GM10248 (cell line): ENCODE measurements at regions not wholly inside any gene's neighbourhood (a gene's known extent, or its start where the extent isn't known, plus 50 kb on each side); places are given as distances from the start of the nearest gene placed in this dataset.

Experiments used
- CTCF ChIA-PET: fragments of 300-600 bp; sonication (Branson Sonifier 250); formaldehyde crosslinking; extraction: SDS; loops from one replicate; lab custom pipeline; 2021; ENCODE audit warnings: antibody characterized with exemption; lab: Yijun Ruan, JAX
- POLR2A ChIA-PET: fragments of 350-650 bp; sonication (Branson Sonifier 250); formaldehyde crosslinking; extraction: SDS; loops from one replicate; lab custom pipeline; 2020; ENCODE audit warnings: antibody characterized with exemption; lab: Yijun Ruan, JAX
- DNase-seq: peaks from one replicate; pipeline ENCODE4 v3.0.0; 2012; ENCODE audit errors: extremely low spot score
- TF ChIP-seq, protein P1 (sequence below): IDR thresholded peaks from 2 replicates; pipeline ENCODE4 v1.5.1; 2012; ENCODE audit warnings: mild to moderate bottlenecking, low read depth; ENCODE audit errors: extremely low read depth, missing control alignments, control extremely low read depth

DNA sequence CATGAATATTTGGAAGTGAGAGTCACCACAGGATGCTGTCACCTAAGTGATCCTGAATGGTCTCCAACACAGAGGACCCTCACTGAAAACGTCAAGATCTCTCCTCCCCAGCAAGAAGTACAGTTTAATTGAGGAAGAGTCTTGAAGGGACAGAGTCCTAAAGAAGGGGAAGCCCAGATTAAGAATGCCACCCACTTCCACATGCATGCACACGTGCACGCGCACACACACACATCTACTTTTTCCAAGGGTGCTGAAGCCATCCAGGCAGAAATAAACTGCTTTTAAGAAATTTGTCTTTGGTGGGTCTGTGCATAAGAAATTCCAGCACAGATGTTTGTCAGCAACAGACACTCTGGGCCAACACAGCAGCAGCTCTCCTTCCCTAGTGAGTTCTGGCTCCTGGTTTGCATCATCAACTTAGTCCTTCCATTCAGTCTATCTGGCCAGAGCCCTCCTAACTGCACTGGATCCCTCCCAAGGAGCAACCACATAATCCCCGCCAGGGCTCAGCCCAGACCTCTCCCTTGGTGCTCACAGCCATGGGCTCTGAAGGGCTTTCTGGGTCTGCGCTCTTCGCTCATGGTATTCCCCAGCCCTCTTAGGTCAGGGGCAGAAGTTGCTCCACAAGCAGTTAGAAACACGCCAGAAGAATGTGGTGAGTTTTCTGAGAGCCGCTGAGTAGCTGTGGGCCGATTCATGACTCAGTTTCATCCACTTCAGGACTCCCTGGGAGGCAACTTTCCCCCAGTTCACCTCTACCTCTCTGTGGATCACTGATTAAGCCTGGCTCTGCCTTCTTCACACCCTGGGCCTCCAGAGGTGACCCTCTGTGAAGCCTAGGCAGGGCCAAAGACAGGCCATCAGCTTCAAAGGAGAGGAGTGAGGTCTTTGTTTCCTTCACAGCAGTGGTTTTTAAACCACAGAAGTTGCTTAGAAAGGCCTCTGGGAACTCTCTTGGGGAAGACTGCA, 132.6 kb upstream of the LIPC start:
- TF ChIP-seq, protein P1, sequence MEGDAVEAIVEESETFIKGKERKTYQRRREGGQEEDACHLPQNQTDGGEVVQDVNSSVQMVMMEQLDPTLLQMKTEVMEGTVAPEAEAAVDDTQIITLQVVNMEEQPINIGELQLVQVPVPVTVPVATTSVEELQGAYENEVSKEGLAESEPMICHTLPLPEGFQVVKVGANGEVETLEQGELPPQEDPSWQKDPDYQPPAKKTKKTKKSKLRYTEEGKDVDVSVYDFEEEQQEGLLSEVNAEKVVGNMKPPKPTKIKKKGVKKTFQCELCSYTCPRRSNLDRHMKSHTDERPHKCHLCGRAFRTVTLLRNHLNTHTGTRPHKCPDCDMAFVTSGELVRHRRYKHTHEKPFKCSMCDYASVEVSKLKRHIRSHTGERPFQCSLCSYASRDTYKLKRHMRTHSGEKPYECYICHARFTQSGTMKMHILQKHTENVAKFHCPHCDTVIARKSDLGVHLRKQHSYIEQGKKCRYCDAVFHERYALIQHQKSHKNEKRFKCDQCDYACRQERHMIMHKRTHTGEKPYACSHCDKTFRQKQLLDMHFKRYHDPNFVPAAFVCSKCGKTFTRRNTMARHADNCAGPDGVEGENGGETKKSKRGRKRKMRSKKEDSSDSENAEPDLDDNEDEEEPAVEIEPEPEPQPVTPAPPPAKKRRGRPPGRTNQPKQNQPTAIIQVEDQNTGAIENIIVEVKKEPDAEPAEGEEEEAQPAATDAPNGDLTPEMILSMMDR: no peak
- CTCF ChIA-PET: no interaction called here

DNA sequence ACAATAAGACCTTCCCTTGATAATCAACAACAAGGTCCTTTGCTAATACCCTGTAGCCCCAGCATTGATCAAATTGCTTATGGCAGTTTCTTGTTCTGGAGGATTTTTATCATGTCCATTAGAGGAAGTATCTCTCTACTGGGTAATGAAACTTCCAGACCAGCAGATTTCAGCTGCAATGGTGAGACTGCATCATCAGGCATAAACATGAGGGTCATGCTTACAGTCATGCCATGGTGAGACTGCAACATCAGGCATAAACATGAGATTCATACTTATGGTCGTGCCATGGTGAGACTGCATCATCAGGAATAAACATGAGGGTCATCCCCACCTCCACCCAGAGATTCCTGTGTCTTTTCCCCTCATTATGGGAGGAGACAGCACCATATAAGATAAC, 129.0 kb upstream of the LIPC start:
- CTCF ChIA-PET: interaction anchor here (1.5 kb wide), 1 partner anchor 9 kb away, joined by 4 read pairs; no protein-coding TSS in a partner anchor
- DNase-seq: no peak

More for the DNA sequence above, 132.6 kb upstream of the LIPC start:
- POLR2A ChIA-PET: no interaction called here
- DNase-seq: no peak

DNA sequence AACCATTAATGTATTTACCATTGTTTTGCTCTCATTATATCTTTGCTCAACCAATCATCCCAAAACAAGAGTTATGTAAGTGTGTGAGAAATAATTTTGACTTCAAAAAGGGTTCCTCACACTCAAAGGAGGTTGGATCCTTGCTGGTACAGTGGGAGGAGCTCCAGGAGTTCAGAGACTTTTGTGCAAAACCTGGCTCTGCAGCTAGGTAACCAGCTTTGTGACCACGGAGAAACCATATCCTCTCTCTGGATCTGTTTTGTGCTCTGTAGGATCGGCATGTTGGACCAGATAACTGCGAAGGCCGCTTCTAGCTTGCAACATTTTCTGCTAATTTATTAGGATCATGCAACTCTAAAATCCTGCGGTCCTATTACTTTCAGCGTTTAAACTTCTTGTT, 128.6 kb upstream of the LIPC start:
- TF ChIP-seq, protein P1: no peak
- POLR2A ChIA-PET: no interaction called here
- DNase-seq: no peak
- CTCF ChIA-PET: interaction anchor here (0.8 to 1.5 kb wide), 2 partner anchors 10 to 120 kb away, joined by 3 to 4 read pairs; no protein-coding TSS in a partner anchor

More for the DNA sequence above, 129.0 kb upstream of the LIPC start:
- TF ChIP-seq, protein P1: no peak
- POLR2A ChIA-PET: no interaction called here

DNA sequence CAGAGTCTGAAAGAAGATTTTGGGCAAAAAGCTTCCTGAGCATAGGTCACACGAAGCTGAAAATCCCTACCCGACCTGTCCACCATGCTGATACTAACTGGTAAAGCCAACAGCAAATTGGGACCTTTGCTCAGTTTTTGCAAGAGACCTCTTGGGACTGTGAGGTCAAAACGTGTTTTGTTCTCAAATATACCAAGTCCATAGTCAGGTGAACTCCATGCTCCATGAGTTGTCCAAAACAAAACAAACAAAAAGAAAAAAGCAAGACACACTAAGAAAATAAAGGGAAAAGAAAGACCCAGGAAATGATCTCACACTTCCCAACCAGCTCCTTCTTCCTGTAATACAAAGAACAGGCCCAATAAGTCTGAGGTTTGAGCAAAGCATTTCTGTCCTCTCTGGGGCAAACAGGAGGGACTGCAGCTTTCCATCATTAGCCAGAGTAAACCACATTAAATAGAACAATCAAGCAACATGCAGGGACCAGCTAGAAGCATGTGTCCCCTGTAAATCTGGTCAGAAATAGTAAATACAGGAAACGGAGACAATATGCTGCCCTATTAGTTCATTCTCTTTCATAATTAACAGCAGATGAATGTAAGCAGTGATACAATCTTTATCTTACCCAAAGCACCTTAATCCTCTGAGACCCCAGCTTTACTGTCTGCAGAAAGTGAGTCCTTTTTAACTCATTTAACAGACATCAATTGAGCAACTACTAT, 125.0 kb upstream of the LIPC start:
- DNase-seq: no peak
- CTCF ChIA-PET: interaction anchor here (2.5 kb wide), 1 partner anchor 12 kb away, joined by 7 read pairs; no protein-coding TSS in a partner anchor
- TF ChIP-seq, protein P1: no peak
- POLR2A ChIA-PET: no interaction called here

DNA sequence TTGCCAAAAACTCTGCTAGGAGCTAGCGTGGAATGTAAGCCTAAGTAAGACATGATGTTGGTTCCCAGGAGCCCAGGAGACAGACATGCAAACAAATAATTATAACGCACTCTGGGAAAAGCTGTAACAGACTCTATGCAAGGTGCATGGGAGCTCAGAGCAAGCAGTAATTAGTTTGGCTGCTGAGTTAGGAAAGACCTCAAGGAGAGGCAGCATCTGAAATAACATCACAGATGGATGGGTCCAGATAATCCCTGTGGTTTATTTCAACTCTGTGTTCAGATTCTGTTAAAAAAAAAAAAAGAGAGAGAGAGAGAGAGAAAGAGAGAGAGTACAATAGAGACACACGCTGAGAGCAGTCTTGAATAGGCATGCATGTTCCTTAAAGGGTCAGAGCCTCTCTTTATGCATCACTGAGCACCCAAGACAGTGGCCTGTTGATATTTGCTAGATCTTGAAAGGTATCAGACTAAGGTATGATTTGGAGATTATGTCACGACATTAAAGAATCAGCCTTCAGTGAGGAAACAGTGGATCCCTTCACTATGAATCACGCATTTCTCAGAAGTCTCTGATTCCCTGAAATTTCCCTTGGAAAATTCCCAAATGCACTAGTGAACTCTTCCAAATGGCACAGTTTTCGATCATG, 124.4 kb upstream of the LIPC start:
- CTCF ChIA-PET: interaction anchor here (2.5 kb wide), 1 partner anchor 13 kb away, joined by 7 read pairs; no protein-coding TSS in a partner anchor

More for the DNA sequence above, 124.4 kb upstream of the LIPC start:
- POLR2A ChIA-PET: no interaction called here
- DNase-seq: no peak
- TF ChIP-seq, protein P1: no peak
